T47D (cell line): ENCODE measurements at regions not wholly inside any gene's neighbourhood (a gene's known extent, or its start where the extent isn't known, plus 50 kb on each side); places are given as distances from the start of the nearest gene placed in this dataset.
"Not testable (repeated sequence)": the region's sequence is repeated elsewhere in the genome, so short reads cannot be mapped to it uniquely, and the experiment has no call there.

Experiments
- DNase-seq, 2 experiments: peaks; one replicate each; pipeline versions ENCODE4 v3.0.0 to v3.0.0-alpha.2; 2011 to 2012; ENCODE audit warnings: low read depth in 1 of 2, low spot score in 1 of 2
- JUND ChIP-seq: IDR thresholded peaks from 2 replicates; pipeline ENCODE4 v1.6.1; 2012; ENCODE audit warnings: low read depth
- in situ Hi-C: cut with HindIII; loops from 2 replicates; pipeline ENCODE4 v1.10.0; 2016; ENCODE audit warnings: low sequenced_read_pairs, low pct_unique_long_range_greater_than_20kb

GRCh38 chr2:14759082-14759481 is 126.6 kb downstream of the LRATD1 start:
- in situ Hi-C loops = no loop called here
- TF ChIP-seq JUND = no peak

GRCh38 chr2:14760169-14760568 is 127.7 kb downstream of the LRATD1 start:
- TF ChIP-seq JUND = no peak
- in situ Hi-C loops = no loop called here
- DNase-seq = no peak

More at GRCh38 chr2:14759082-14759481, 126.6 kb downstream of the LRATD1 start:
- DNase-seq = no peak

GRCh38 chr2:14761118-14761517 is 128.6 kb downstream of the LRATD1 start:
- in situ Hi-C loops = no loop called here
- no peak for TF ChIP-seq JUND
- no peak for DNase-seq

- TF ChIP-seq JUND = no peak
- no peak for DNase-seq
- in situ Hi-C loops = no loop called here
Measured at GRCh38 chr2:14773696-14774095, 141.2 kb downstream of the LRATD1 start.

GRCh38 chr2:14774436-14774968 is 142.0 kb downstream of the LRATD1 start:
- in situ Hi-C loops = no loop called here
- DNase-seq = no peak
- no peak for TF ChIP-seq JUND

DNA sequence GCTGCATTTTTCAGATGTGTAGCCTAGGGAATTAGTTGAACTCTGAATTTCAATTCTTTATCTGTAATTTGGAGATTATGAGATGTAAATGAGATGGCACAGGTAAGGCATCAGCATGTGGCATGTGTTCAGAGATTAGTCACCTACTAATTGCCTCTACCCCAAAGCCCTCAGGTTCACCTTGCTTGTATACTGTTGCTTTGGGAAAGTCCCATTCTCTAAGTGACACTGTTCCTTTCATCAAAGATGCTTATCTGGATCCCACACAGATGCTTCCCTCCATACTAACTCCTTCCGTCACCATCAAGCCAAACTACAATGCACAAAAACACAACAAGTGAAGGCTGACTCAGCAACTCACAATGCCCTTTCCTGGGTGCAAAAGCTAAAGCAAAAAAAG is 143.7 kb downstream of the LRATD1 start:
- in situ Hi-C loops = no loop called here
- TF ChIP-seq JUND = no peak
- no peak for DNase-seq

- no peak for TF ChIP-seq JUND
- in situ Hi-C loops = no loop called here
- DNase-seq = no peak
Measured at GRCh38 chr2:14778015-14778414, 145.5 kb downstream of the LRATD1 start.

DNA sequence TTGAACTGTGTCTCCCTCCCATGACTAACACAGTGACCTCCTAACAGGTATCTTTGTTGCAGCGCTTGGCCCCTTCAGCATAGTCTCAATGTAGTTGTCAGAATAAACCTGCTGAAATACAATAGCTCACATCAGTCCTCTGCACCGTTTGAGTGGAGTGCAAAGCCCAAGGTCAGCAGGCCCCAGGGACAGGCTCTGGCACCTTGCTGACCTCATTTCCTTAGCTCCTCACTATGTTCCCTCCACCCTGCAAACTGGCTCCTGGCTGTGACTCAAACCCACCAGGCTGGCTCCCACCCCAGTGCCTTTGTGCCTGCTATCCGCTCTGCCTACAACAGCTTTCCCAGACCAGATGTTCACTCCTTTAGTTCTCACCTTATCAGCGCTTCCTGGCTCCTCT is 146.7 kb downstream of the LRATD1 start:
- no peak for DNase-seq

DNA sequence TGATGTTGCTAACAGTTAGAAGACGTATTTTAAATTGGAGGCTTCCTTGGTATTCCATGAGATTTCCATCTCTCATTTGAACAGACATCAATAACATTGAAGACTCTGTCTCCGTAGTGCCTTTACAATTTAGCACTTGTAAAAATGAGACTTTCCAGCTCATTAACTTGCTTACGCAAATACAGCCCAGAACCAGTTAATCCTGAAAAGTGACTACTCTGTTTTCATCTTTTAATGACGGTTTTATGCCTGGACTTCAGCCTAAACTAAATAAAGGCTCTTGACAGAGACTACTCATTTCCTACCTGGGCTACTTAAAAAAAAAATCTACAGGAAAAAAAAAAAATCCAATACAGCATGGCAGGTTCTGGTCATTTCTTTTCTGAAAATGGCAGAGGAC is 148.6 kb downstream of the LRATD1 start:
- in situ Hi-C loops = no loop called here
- peak; percentile 1 to 59 for DNase-seq
- TF ChIP-seq JUND = no peak

More for the DNA sequence above, 146.7 kb downstream of the LRATD1 start:
- in situ Hi-C loops = no loop called here
- no peak for TF ChIP-seq JUND

DNA sequence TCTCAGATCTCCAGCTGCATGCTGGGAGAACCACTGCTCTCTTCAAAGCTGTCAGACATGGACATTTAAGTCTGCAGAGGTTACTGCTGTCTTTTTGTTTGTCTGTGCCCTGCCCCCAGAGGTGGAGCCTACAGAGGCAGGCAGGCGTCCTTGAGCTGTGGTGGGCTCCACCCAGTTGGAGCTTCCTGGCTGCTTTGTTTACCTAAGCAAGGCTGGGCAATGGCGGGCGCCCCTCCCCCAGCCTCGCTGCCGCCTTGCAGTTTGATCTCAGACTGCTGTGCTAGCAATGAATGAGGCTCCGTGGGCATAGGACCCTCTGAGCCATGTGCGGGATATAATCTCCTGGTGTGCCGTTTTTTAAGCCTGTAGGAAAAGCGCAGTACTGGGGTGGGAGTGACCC is 156.3 kb downstream of the LRATD1 start:
- in situ Hi-C loops = not testable (repeated sequence)

DNA sequence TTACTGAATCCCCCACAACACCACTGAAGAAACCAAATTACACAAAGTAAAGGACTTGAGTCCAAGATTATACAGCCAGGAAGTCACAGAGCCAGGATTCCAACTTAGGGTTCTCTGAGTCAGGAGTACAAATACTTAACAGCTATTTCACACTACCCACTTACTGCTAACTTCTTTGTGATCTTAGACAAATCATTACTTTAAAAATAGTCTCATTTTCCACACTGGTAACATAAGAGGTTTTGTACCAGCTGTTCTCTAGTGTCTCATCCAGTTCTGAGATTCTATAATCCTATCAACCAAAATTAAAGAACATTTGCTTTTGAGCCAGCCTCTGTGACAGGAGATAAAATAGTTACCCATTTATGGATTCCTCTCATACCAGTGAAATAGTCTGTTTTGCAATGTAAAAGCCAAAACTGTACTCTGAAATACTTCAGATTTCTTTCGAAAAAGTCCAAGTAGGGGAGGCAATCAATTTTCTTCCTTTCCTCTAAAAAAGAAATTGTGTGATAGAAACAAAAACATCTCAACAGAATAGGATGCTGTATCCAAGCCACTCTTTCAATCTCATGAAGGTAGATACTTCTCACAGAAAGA is 157.6 kb downstream of the LRATD1 start:
- in situ Hi-C loops = no loop called here
- no peak for DNase-seq
- TF ChIP-seq JUND = no peak

More for the DNA sequence above, 156.3 kb downstream of the LRATD1 start:
- not testable (repeated sequence) for DNase-seq

GRCh38 chr2:14803994-14804393 is 171.5 kb downstream of the LRATD1 start:
- in situ Hi-C loops = no loop called here

DNA sequence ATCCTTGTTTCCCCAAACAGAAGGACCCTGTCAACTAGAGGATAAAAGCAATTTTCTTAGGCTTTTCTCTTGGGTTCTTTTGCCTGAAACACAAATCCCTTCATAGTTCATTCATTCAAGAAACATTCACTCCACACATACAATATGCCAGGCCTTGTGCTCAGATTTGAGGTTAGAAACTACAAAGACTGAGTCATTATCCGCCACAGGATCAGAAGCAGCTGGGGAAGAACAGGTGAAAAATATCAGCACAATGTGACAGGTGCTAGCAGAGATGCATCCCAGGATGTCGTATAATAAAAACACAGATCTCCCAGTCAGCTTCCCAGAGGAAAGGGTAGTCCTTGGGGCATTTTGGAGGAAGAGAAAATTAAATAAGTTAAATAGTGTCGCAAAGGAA is 172.4 kb downstream of the LRATD1 start:
- DNase-seq = no peak
- in situ Hi-C loops = no loop called here
- no peak for TF ChIP-seq JUND

More at GRCh38 chr2:14803994-14804393, 171.5 kb downstream of the LRATD1 start:
- DNase-seq = no peak
- no peak for TF ChIP-seq JUND

DNA sequence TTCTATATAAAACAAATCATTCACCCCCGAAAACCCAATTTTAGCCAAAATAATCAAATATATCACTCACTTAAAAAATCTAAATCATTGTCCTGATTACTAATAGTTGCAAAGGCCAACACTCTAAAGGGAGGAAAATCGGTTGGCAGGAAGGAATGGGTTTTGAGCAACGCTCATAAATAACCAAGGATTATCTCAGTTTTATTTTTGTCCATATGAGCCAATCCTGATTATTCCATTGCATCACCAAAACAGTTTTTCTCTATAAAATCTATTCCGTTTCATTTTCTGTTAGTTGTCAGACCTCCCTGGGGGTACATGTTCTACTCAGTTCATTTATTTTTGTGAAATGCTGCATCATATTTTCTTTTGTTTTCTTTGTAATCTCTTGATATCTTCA is 174.1 kb downstream of the LRATD1 start:
- no peak for DNase-seq
- in situ Hi-C loops = no loop called here
- no peak for TF ChIP-seq JUND
